ENCODE measurements at regions not wholly inside any gene's neighbourhood (a gene's known extent, or its start where the extent isn't known, plus 50 kb on each side); places are given as distances from the start of the nearest gene placed in this dataset.
"Not testable (repeated sequence)": the region's sequence is repeated elsewhere in the genome, so short reads cannot be mapped to it uniquely, and the experiment has no call there.

- TF ChIP-seq CTCF, POLR2A (IDR thresholded peaks at IDR 0.05): not testable (repeated sequence)
Measured at GRCh38 chr2:87476936-87477335, 271.0 kb upstream of the PLGLB2 start.

All from lower leg skin (tissue), 3 donors.